H1 (cell line): ENCODE measurements at regions not wholly inside any gene's neighbourhood (a gene's known extent, or its start where the extent isn't known, plus 50 kb on each side); places are given as distances from the start of the nearest gene placed in this dataset.

Experiments used
- CHD7 ChIP-seq: fragments of 300-600 bp; sonication (generic); IDR thresholded peaks from 2 replicates; pipeline ENCODE4 v1.7.1; 2012; ENCODE audit warnings: low read length, moderate library complexity, mild to moderate bottlenecking, inconsistent platforms; ENCODE audit not compliant: insufficient replicate concordance
- MAX ChIP-seq: IDR thresholded peaks from 2 replicates; pipeline ENCODE4 v1.6.1; 2012; ENCODE audit warnings: inconsistent platforms
- TCF12 ChIP-seq: IDR thresholded peaks from 2 replicates; pipeline ENCODE4 v1.6.1; 2011; ENCODE audit warnings: low read depth, mild to moderate bottlenecking, low read length
- USF2 ChIP-seq: IDR thresholded peaks from 2 replicates; pipeline ENCODE4 v1.6.1; 2011; ENCODE audit warnings: low read length, improper control_type of control experiment

GRCh38 chr16:60064026-60064425, 1329.9 kb upstream of the GOT2 start (continued):
- TF ChIP-seq MAX, result no peak
- no peak for TF ChIP-seq USF2
- TF ChIP-seq TCF12, result no peak
- TF ChIP-seq CHD7, result no peak
